HCT116 (cell line): ENCODE measurements at regions not wholly inside any gene's neighbourhood (a gene's known extent, or its start where the extent isn't known, plus 50 kb on each side); places are given as distances from the start of the nearest gene placed in this dataset.

Experiments used
- ATAC-seq: fragments of 200-7000 bp; cut with Tn5 transposase; 2 replicates; pipeline ENCODE4 v1.9.1; 2020; ENCODE audit warnings: mild to moderate bottlenecking, moderate library complexity
- BruUV-seq: library from RNA; stranded (reverse); fragments of 400-500 nt; replicated peaks from 2 replicates; lab custom pipeline; 2021; lab: Mats Ljungman, UMichigan
- CTCF ChIA-PET: fragments of 300-600 bp; sonication (Branson Sonifier 250); formaldehyde crosslinking; loops from one replicate; lab custom pipeline; 2021; ENCODE audit warnings: antibody characterized with exemption; lab: Charles Lee
- POLR2A ChIA-PET: fragments of 300-600, 350-600 bp; sonication (Branson Sonifier 250); formaldehyde crosslinking; loops from one replicate; lab custom pipeline; 2021; ENCODE audit warnings: antibody characterized with exemption; lab: Charles Lee
- RAD21 ChIA-PET, 2 experiments: fragments of 300-600 bp; sonication (Branson Sonifier 250); formaldehyde crosslinking; loops; one replicate each; lab custom pipeline; 2023; ENCODE audit warnings: low total read pairs in 2 of 2; ENCODE audit not compliant: uncharacterized antibody in 2 of 2, unreplicated experiment in 2 of 2, low non-redundant PET in 1 of 2; lab: Charles Lee
- DNase-seq: peaks from one replicate; pipeline ENCODE4 v3.0.0-alpha.2; 2010; ENCODE audit warnings: low read depth, low spot score
- H2AFZ ChIP-seq: fragments of 200-600 bp; shearing (Covaris generic), sonication (generic); 2 replicates; pipeline ENCODE4 v1.6.1; 2017; ENCODE audit warnings: low read depth, mixed run types, mixed read lengths, antibody characterized with exemption, low read length; ENCODE audit not compliant: poor library complexity, severe bottlenecking
- H3K27ac ChIP-seq: 2 replicates; pipeline ENCODE4 v1.5.1; 2012; ENCODE audit warnings: low read depth, low read length
- H3K27me3 ChIP-seq: fragments of 200-600 bp; sonication (generic); 2 replicates; pipeline ENCODE4 v1.6.1; 2016; ENCODE audit warnings: mixed run types, low read length, mixed read lengths; ENCODE audit not compliant: insufficient read depth
- H3K36me3 ChIP-seq, 2 experiments: fragments of 200-500 bp in 1 of 2; fragments of 200-600 bp in 1 of 2; sonication (Bioruptor generic) in 1 of 2; sonication (generic) in 1 of 2; 2 replicates each; pipeline versions ENCODE4 v1.5.1 to v1.6.1; 2014 to 2016; ENCODE audit warnings: low read length in 2 of 2, inconsistent platforms in 1 of 2, mixed read lengths in 1 of 2, mixed run types in 1 of 2; ENCODE audit not compliant: insufficient read depth in 2 of 2, control insufficient read depth in 1 of 2
- H3K4me1 ChIP-seq, 2 experiments: fragments of 200-600 bp in 1 of 2; sonication (generic) in 1 of 2; 2 replicates each; pipeline versions ENCODE4 v1.5.1 to v1.6.1; 2012 to 2017; ENCODE audit warnings: low read length in 2 of 2, inconsistent platforms in 1 of 2, mild to moderate bottlenecking in 1 of 2, mixed read lengths in 1 of 2, mixed run types in 1 of 2, moderate library complexity in 1 of 2; ENCODE audit not compliant: insufficient read depth in 2 of 2, control insufficient read depth in 1 of 2
- H3K4me2 ChIP-seq: fragments of 200-600 bp; sonication (generic); 2 replicates; pipeline ENCODE4 v1.6.1; 2017; ENCODE audit warnings: mixed run types, low read length, mixed read lengths
- H3K4me3 ChIP-seq, 2 experiments: fragments of 200-600 bp in 1 of 2; sonication (generic) in 1 of 2; replicated peaks in 1 of 2; 2 replicates each; pipeline ENCODE4 v1.5.1; 2011 to 2016; ENCODE audit warnings: low read length in 2 of 2, control low read depth in 1 of 2, low read depth in 1 of 2, mild to moderate bottlenecking in 1 of 2, mixed read lengths in 1 of 2, mixed run types in 1 of 2
- H3K79me2 ChIP-seq: fragments of 200-600 bp; sonication (generic); 2 replicates; pipeline ENCODE4 v1.6.1; 2017; ENCODE audit warnings: mild to moderate bottlenecking, mixed run types, low read length, moderate library complexity, mixed read lengths; ENCODE audit not compliant: insufficient read depth
- H3K9ac ChIP-seq: fragments of 200-600 bp; sonication (generic); 2 replicates; pipeline ENCODE4 v1.6.1; 2016; ENCODE audit warnings: low read length, mixed read lengths
- H3K9me2 ChIP-seq: fragments of 200-600 bp; sonication (generic), shearing (Covaris generic); 2 replicates; pipeline ENCODE4 v1.6.1; 2017; ENCODE audit warnings: mixed run types, mild to moderate bottlenecking, moderate library complexity; ENCODE audit not compliant: insufficient read depth
- H3K9me3 ChIP-seq, 2 experiments: fragments of 200-500 bp in 1 of 2; fragments of 200-600 bp in 1 of 2; sonication (Bioruptor generic) in 1 of 2; sonication (generic) in 1 of 2; 2 replicates each; pipeline ENCODE4 v1.6.1; 2014 to 2017; ENCODE audit warnings: low read length in 2 of 2, mixed read lengths in 2 of 2, inconsistent platforms in 1 of 2, low read depth in 1 of 2, mild to moderate bottlenecking in 1 of 2, mixed run types in 1 of 2, moderate library complexity in 1 of 2; ENCODE audit not compliant: control insufficient read depth in 1 of 2, insufficient read depth in 1 of 2
- H4K20me1 ChIP-seq: fragments of 200-600 bp; sonication (generic), shearing (Covaris generic); 2 replicates; pipeline ENCODE4 v1.6.1; 2017; ENCODE audit warnings: mixed run types, mild to moderate bottlenecking, moderate library complexity; ENCODE audit not compliant: insufficient read depth
- CBX3 ChIP-seq: IDR thresholded peaks from 2 replicates; pipeline ENCODE4 v1.6.1; 2012; ENCODE audit warnings: low read depth
- CEBPB ChIP-seq: IDR thresholded peaks from 2 replicates; pipeline ENCODE4 v1.6.1; 2012; ENCODE audit warnings: low read depth
- EGR1 ChIP-seq: IDR thresholded peaks from 2 replicates; pipeline ENCODE4 v1.6.1; 2012; ENCODE audit warnings: low read depth
- EZH2 ChIP-seq: fragments of 200-600 bp; sonication (generic); IDR thresholded peaks from 2 replicates; pipeline ENCODE4 v1.6.1; 2017; ENCODE audit warnings: antibody characterized with exemption, mixed run types
- EZH2phosphoT487 ChIP-seq: fragments of 200-600 bp; IDR thresholded peaks from 2 replicates; pipeline ENCODE4 v1.6.1; 2018; ENCODE audit warnings: antibody characterized with exemption, borderline replicate concordance
- FOSL1 ChIP-seq: IDR thresholded peaks from 2 replicates; pipeline ENCODE4 v1.6.1; 2012; ENCODE audit warnings: low read depth
- POLR2A ChIP-seq: IDR thresholded peaks from 2 replicates; pipeline ENCODE4 v1.7.0; 2011; ENCODE audit warnings: borderline replicate concordance; ENCODE audit not compliant: insufficient read depth, insufficient read length; ENCODE audit errors: extremely low read depth
- POLR2AphosphoS5 ChIP-seq: IDR thresholded peaks from 2 replicates; pipeline ENCODE4 v1.6.1; 2011; ENCODE audit warnings: mild to moderate bottlenecking, low read depth, low read length, moderate library complexity
- SIN3A ChIP-seq: IDR thresholded peaks from 2 replicates; pipeline ENCODE4 v1.6.1; 2012; ENCODE audit warnings: low read depth
- SRF ChIP-seq: IDR thresholded peaks from 2 replicates; pipeline ENCODE4 v1.6.1; 2012; ENCODE audit warnings: low read depth
- TCF7L2 ChIP-seq: IDR thresholded peaks from 2 replicates; pipeline ENCODE4 v1.7.0; 2011; ENCODE audit warnings: borderline replicate concordance, inconsistent platforms; ENCODE audit not compliant: insufficient read depth, insufficient read length; ENCODE audit errors: extremely low read depth
- YY1 ChIP-seq: IDR thresholded peaks from 2 replicates; pipeline ENCODE4 v1.6.1; 2011; ENCODE audit warnings: low read length, low read depth, moderate library complexity, mild to moderate bottlenecking; ENCODE audit not compliant: insufficient replicate concordance; ENCODE audit errors: extremely low read depth
- ZFX ChIP-seq: fragments of 450-650 bp; IDR thresholded peaks from 2 replicates; pipeline ENCODE4 v1.6.1; 2017
- ZNF274 ChIP-seq: fragments of 200-500 bp; sonication (Bioruptor generic); IDR thresholded peaks from 2 replicates; pipeline ENCODE4 v1.6.1; 2014; ENCODE audit warnings: mild to moderate bottlenecking, low read depth, low read length, inconsistent platforms
- intact Hi-C: fragments of 100-400 bp; cut with micrococcal nuclease; formaldehyde crosslinking; loops from 2 replicates; pipeline ENCODE4 v1.10.0; 2022
- TF ChIP-seq, protein P1 (sequence below), 3 experiments: fragments of 200-600 bp in 1 of 3; sonication (generic) in 1 of 3; IDR thresholded peaks in 2 of 3; conservative IDR thresholded peaks in 1 of 3; 2 replicates each; pipeline ENCODE4 v1.5.1; 2012 to 2017; ENCODE audit warnings: low read depth in 2 of 3, low read length in 2 of 3, antibody characterized with exemption in 1 of 3, borderline replicate concordance in 1 of 3, control low read depth in 1 of 3, mild to moderate bottlenecking in 1 of 3, mixed read lengths in 1 of 3, mixed run types in 1 of 3, moderate library complexity in 1 of 3; ENCODE audit not compliant: insufficient read depth in 1 of 3
- TF ChIP-seq, protein P2 (sequence below): IDR thresholded peaks from 2 replicates; pipeline ENCODE4 v1.6.1; 2012
- TF ChIP-seq, protein P3 (sequence below): IDR thresholded peaks from 2 replicates; pipeline ENCODE4 v1.6.1; 2012
- TF ChIP-seq, protein P4 (sequence below): IDR thresholded peaks from 2 replicates; pipeline ENCODE4 v1.6.1; 2012; ENCODE audit warnings: low read depth
- TF ChIP-seq, protein P5 (sequence below): IDR thresholded peaks from 2 replicates; pipeline ENCODE4 v1.6.1; 2011; ENCODE audit warnings: mild to moderate bottlenecking, low read length, moderate library complexity; ENCODE audit not compliant: insufficient replicate concordance; ENCODE audit errors: extremely low read depth

DNA sequence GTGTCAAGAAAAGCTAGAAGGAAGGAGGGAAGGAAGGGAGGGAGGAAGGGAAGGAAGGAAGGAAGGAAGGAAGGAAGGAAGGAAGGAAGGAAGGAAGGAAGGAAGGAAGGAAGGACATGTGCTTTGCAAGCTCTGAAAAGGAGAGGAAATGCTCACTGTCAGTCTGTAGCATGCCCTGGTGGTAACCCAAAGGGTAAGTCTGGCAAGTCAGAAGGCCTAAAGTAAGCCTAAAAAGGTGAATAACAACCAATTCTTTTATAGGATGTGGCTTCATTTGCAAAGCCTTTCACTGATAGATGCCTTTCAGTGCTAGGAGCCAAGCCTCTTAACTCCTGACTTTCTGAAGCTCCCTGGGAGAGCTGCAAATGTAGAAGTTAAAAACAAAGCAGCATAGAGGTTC is 542.6 kb downstream of the CFAP47 start:
- DNase-seq (no peak), ATAC-seq (no peak)
- H3K27me3 ChIP-seq = no peaks in the 10 kb centered on the region
- H3K9me2 ChIP-seq = no peaks in the 10 kb centered on the region
- no peaks in the 10 kb centered on the region for H4K20me1 ChIP-seq
- H3K4me2 ChIP-seq = no peak overlapping the region
- H3K9me3 ChIP-seq = no peaks in the 10 kb centered on the region
- no peaks in the 10 kb centered on the region for H3K79me2 ChIP-seq
- intact Hi-C loops = no loop called here
- ChIA-PET RAD21 (no interaction called here), POLR2A (no interaction called here)
- BruUV-seq = no TSS peak
- no peak overlapping the region for H3K27ac ChIP-seq
- H3K36me3 ChIP-seq = no peaks in the 10 kb centered on the region
- H3K9ac ChIP-seq = no peak overlapping the region
- no peak overlapping the region for H3K4me3 ChIP-seq
- TF ChIP-seq, protein P1, sequence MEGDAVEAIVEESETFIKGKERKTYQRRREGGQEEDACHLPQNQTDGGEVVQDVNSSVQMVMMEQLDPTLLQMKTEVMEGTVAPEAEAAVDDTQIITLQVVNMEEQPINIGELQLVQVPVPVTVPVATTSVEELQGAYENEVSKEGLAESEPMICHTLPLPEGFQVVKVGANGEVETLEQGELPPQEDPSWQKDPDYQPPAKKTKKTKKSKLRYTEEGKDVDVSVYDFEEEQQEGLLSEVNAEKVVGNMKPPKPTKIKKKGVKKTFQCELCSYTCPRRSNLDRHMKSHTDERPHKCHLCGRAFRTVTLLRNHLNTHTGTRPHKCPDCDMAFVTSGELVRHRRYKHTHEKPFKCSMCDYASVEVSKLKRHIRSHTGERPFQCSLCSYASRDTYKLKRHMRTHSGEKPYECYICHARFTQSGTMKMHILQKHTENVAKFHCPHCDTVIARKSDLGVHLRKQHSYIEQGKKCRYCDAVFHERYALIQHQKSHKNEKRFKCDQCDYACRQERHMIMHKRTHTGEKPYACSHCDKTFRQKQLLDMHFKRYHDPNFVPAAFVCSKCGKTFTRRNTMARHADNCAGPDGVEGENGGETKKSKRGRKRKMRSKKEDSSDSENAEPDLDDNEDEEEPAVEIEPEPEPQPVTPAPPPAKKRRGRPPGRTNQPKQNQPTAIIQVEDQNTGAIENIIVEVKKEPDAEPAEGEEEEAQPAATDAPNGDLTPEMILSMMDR (IDR thresholded peaks at IDR 0.05 in 2 of 3, conservative IDR thresholded peaks at IDR 0.05 in 1 of 3; ENCODE audit: borderline replicate concordance in 1 of 3, insufficient read depth in 1 of 3, low read depth in 2 of 3, low read length in 2 of 3) = no peak
- TF ChIP-seq, protein P2, sequence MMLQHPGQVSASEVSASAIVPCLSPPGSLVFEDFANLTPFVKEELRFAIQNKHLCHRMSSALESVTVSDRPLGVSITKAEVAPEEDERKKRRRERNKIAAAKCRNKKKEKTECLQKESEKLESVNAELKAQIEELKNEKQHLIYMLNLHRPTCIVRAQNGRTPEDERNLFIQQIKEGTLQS = no peak
- no peak for TF ChIP-seq POLR2AphosphoS5
- TF ChIP-seq POLR2A = no peak
- no peak for TF ChIP-seq ZNF274
- TF ChIP-seq CBX3 = no peak
- TF ChIP-seq TCF7L2 = no peak
- TF ChIP-seq, protein P3, sequence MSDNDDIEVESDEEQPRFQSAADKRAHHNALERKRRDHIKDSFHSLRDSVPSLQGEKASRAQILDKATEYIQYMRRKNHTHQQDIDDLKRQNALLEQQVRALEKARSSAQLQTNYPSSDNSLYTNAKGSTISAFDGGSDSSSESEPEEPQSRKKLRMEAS = no peak
- TF ChIP-seq EZH2 = no peak
- no peak for TF ChIP-seq FOSL1
- TF ChIP-seq ZFX = no peak
- no peak for TF ChIP-seq EGR1
- TF ChIP-seq SIN3A = no peak
- TF ChIP-seq CEBPB = no peak
- TF ChIP-seq, protein P4, sequence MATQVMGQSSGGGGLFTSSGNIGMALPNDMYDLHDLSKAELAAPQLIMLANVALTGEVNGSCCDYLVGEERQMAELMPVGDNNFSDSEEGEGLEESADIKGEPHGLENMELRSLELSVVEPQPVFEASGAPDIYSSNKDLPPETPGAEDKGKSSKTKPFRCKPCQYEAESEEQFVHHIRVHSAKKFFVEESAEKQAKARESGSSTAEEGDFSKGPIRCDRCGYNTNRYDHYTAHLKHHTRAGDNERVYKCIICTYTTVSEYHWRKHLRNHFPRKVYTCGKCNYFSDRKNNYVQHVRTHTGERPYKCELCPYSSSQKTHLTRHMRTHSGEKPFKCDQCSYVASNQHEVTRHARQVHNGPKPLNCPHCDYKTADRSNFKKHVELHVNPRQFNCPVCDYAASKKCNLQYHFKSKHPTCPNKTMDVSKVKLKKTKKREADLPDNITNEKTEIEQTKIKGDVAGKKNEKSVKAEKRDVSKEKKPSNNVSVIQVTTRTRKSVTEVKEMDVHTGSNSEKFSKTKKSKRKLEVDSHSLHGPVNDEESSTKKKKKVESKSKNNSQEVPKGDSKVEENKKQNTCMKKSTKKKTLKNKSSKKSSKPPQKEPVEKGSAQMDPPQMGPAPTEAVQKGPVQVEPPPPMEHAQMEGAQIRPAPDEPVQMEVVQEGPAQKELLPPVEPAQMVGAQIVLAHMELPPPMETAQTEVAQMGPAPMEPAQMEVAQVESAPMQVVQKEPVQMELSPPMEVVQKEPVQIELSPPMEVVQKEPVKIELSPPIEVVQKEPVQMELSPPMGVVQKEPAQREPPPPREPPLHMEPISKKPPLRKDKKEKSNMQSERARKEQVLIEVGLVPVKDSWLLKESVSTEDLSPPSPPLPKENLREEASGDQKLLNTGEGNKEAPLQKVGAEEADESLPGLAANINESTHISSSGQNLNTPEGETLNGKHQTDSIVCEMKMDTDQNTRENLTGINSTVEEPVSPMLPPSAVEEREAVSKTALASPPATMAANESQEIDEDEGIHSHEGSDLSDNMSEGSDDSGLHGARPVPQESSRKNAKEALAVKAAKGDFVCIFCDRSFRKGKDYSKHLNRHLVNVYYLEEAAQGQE = no peak
- TF ChIP-seq, protein P5, sequence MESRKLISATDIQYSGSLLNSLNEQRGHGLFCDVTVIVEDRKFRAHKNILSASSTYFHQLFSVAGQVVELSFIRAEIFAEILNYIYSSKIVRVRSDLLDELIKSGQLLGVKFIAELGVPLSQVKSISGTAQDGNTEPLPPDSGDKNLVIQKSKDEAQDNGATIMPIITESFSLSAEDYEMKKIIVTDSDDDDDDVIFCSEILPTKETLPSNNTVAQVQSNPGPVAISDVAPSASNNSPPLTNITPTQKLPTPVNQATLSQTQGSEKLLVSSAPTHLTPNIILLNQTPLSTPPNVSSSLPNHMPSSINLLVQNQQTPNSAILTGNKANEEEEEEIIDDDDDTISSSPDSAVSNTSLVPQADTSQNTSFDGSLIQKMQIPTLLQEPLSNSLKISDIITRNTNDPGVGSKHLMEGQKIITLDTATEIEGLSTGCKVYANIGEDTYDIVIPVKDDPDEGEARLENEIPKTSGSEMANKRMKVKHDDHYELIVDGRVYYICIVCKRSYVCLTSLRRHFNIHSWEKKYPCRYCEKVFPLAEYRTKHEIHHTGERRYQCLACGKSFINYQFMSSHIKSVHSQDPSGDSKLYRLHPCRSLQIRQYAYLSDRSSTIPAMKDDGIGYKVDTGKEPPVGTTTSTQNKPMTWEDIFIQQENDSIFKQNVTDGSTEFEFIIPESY = no peak
- no peak for TF ChIP-seq YY1
- TF ChIP-seq SRF = no peak
- TF ChIP-seq EZH2phosphoT487 = no peak
- TF ChIP-seq, all 23 proteins: peak for 0
- CTCF ChIA-PET = no interaction called here
- Histone ChIP-seq H3K4me1 (no peaks in the 10 kb centered on the region), H2AFZ (no peak overlapping the region)
